GM12878 (cell line): ENCODE measurements at regions not wholly inside any gene's neighbourhood (a gene's known extent, or its start where the extent isn't known, plus 50 kb on each side); places are given as distances from the start of the nearest gene placed in this dataset.

Experiments
- ATAC-seq: fragments of 200-7000 bp; cut with Tn5 transposase; 3 replicates; pipeline ENCODE4 v1.9.1; 2020; ENCODE audit warnings: mild to moderate bottlenecking, moderate library complexity
- BruUV-seq: library from RNA; stranded (reverse); fragments of 400-500 nt; replicated peaks from 2 replicates; lab custom pipeline; 2021; lab: Mats Ljungman, UMichigan
- CTCF ChIA-PET: fragments of 300-600 bp; sonication (Branson Sonifier 250); formaldehyde crosslinking; extraction: SDS; loops from one replicate; lab custom pipeline; 2021; ENCODE audit warnings: inconsistent platforms; lab: Yijun Ruan, JAX
- POLR2A ChIA-PET: fragments of 350-600 bp; formaldehyde crosslinking; extraction: SDS; loops from one replicate; lab custom pipeline; 2021; ENCODE audit warnings: inconsistent platforms; lab: Charles Lee
- RAD21 ChIA-PET: fragments of 300-600 bp; sonication (Branson Sonifier 250); formaldehyde crosslinking; loops from one replicate; lab custom pipeline; 2023; ENCODE audit warnings: antibody characterized with exemption; ENCODE audit not compliant: unreplicated experiment; lab: Charles Lee
- SMC1A ChIA-PET: fragments of 300-600 bp; sonication (Branson Sonifier 250); formaldehyde crosslinking; loops from one replicate; lab custom pipeline; 2023; ENCODE audit not compliant: unreplicated experiment, uncharacterized antibody; lab: Charles Lee
- DNase-seq: peaks from one replicate; pipeline ENCODE4 v3.0.0-alpha.2; 2011; ENCODE audit warnings: low read depth, low spot score
- FAIRE-seq: peaks from 3 replicates; lab custom pipeline; 2011; peaks lifted over from hg19 to GRCh38; lab: Jason Lieb, UNC
- H2AFZ ChIP-seq: 2 replicates; pipeline ENCODE4 v1.6.0; 2011; ENCODE audit warnings: low read depth, low read length, control low read depth; ENCODE audit not compliant: control insufficient read depth
- H3K27ac ChIP-seq: 2 replicates; pipeline ENCODE4 v1.5.1; 2011; ENCODE audit warnings: control low read depth; ENCODE audit not compliant: control insufficient read depth, insufficient read depth
- H3K27me3 ChIP-seq, 2 experiments: replicated peaks in 1 of 2; 2 replicates each; pipeline versions ENCODE4 v1.6.0 to v1.6.1; 2011; ENCODE audit warnings: low read length in 1 of 2; ENCODE audit not compliant: control insufficient read depth in 2 of 2, insufficient read depth in 2 of 2
- H3K36me3 ChIP-seq, 2 experiments: 2 replicates each; pipeline ENCODE4 v1.5.1; 2011; ENCODE audit warnings: low read length in 1 of 2; ENCODE audit not compliant: control insufficient read depth in 2 of 2, insufficient read depth in 2 of 2
- H3K4me1 ChIP-seq: 2 replicates; pipeline ENCODE4 v1.6.1; 2011; ENCODE audit warnings: mild to moderate bottlenecking, low read length, moderate library complexity, mixed read lengths; ENCODE audit not compliant: control insufficient read depth, insufficient read depth
- H3K4me2 ChIP-seq: 2 replicates; pipeline ENCODE4 v1.6.0; 2011; ENCODE audit warnings: control low read depth; ENCODE audit not compliant: control insufficient read depth, insufficient read depth
- H3K4me3 ChIP-seq: fragments of 200-600 bp; sonication (generic); 2 replicates; pipeline ENCODE4 v1.5.1; 2016
- H3K79me2 ChIP-seq: 2 replicates; pipeline ENCODE4 v1.6.0; 2011; ENCODE audit warnings: low read length; ENCODE audit not compliant: control insufficient read depth, insufficient read depth
- H3K9ac ChIP-seq: 2 replicates; pipeline ENCODE4 v1.8.0; 2011; ENCODE audit warnings: low read length, control low read depth, mixed read lengths; ENCODE audit not compliant: control insufficient read depth, insufficient read depth
- H3K9me3 ChIP-seq: replicated peaks from 3 replicates; pipeline ENCODE4 v1.5.1; 2011; ENCODE audit warnings: mild to moderate bottlenecking, low read length; ENCODE audit not compliant: control insufficient read depth, insufficient read depth
- H4K20me1 ChIP-seq: 2 replicates; pipeline ENCODE4 v1.6.0; 2011; ENCODE audit not compliant: control insufficient read depth, insufficient read depth
- CBFB ChIP-seq: IDR thresholded peaks from 2 replicates; pipeline ENCODE4 v1.6.1; 2016; ENCODE audit warnings: antibody characterized with exemption, low read depth
- E2F4 ChIP-seq: IDR thresholded peaks from 2 replicates; pipeline ENCODE4 v1.6.1; 2012; ENCODE audit warnings: low read depth, low read length, improper control_type of control experiment
- E4F1 ChIP-seq: fragments of 450-650 bp; IDR thresholded peaks from 2 replicates; pipeline ENCODE4 v1.6.1; 2018; ENCODE audit warnings: borderline replicate concordance, mild to moderate bottlenecking; ENCODE audit not compliant: partially characterized antibody
- IKZF1 ChIP-seq: fragments of 450-650 bp; conservative IDR thresholded peaks from 2 replicates; pipeline ENCODE4 v1.6.1; 2017; ENCODE audit warnings: antibody characterized with exemption, mild to moderate bottlenecking
- PAX5 ChIP-seq: IDR thresholded peaks from 2 replicates; pipeline ENCODE4 v1.6.1; 2011; ENCODE audit warnings: low read depth, low read length, borderline replicate concordance
- PAX8 ChIP-seq: fragments of 450-650 bp; IDR thresholded peaks from 2 replicates; pipeline ENCODE4 v1.6.1; 2017; ENCODE audit warnings: mild to moderate bottlenecking, moderate library complexity
- PBX3 ChIP-seq: IDR thresholded peaks from 2 replicates; pipeline ENCODE4 v1.6.1; 2011; ENCODE audit warnings: mild to moderate bottlenecking, low read depth, low read length, moderate library complexity; ENCODE audit not compliant: insufficient replicate concordance
- PKNOX1 ChIP-seq: fragments of 450-650 bp; IDR thresholded peaks from 2 replicates; pipeline ENCODE4 v1.6.1; 2016; ENCODE audit warnings: mild to moderate bottlenecking
- POLR2A ChIP-seq: IDR thresholded peaks from 2 replicates; pipeline ENCODE4 v1.6.1; 2011; ENCODE audit warnings: low read depth, mild to moderate bottlenecking, low read length
- RFX5 ChIP-seq: IDR thresholded peaks from 2 replicates; pipeline ENCODE4 v1.6.1; 2011; ENCODE audit warnings: low read depth, low read length, improper control_type of control experiment
- SMC3 ChIP-seq: IDR thresholded peaks from 2 replicates; pipeline ENCODE4 v1.6.1; 2011; ENCODE audit warnings: low read length, improper control_type of control experiment, borderline replicate concordance
- SP1 ChIP-seq: IDR thresholded peaks from one replicate; pipeline ENCODE4 v1.6.1; 2011; ENCODE audit warnings: low read depth, low read length
- ZBTB4 ChIP-seq: fragments of 450-650 bp; formaldehyde crosslinking; IDR thresholded peaks from 2 replicates; pipeline ENCODE4 v1.4.0; 2022; ENCODE audit warnings: mild to moderate bottlenecking, moderate library complexity
- ZNF274 ChIP-seq: IDR thresholded peaks from one replicate; pipeline ENCODE4 v1.8.0; 2011; ENCODE audit not compliant: insufficient read length, insufficient read depth
- ZSCAN29 ChIP-seq: fragments of 450-650 bp; IDR thresholded peaks from 2 replicates; pipeline ENCODE4 v1.6.1; 2017; ENCODE audit warnings: mild to moderate bottlenecking, moderate library complexity
- whole genome bisulfite sequencing: methylation state at CpG from one replicate; pipeline ENCODE4 v1.1.6; 2016; ENCODE audit warnings: low lambda C conversion rate; ENCODE audit not compliant: insufficient replicate concordance, insufficient coverage; ENCODE audit errors: missing lambda C conversion rate; 5-methylcytosine and 5-hydroxymethylcytosine counted together
- in situ Hi-C: fragments of 300-500 bp; cut with MboI; formaldehyde crosslinking; loops from 9 replicates; pipeline ENCODE4 v1.14.3; 2018; ENCODE audit warnings: mixed read lengths
- intact Hi-C: fragments of 100-400 bp; cut with micrococcal nuclease; formaldehyde crosslinking; loops from one replicate; pipeline ENCODE4 v1.14.2; 2022; ENCODE audit not compliant: unreplicated experiment

GRCh38 chr14:34103176-34103575 is 152.3 kb upstream of the EGLN3 start:
- no peak overlapping the region for H2AFZ ChIP-seq
- FAIRE-seq (no peak), ATAC-seq (no peak), DNase-seq (no peak)
- H3K79me2 ChIP-seq, result no peaks in the 10 kb centered on the region
- SMC1A ChIA-PET, result interaction anchor here (0.6 to 15.2 kb wide), 8 partner anchors 9 to 258 kb away, joined by 3 to 668 read pairs (median 4); no protein-coding TSS in a partner anchor
- H3K9me3 ChIP-seq, result no peaks in the 10 kb centered on the region
- H3K4me1 ChIP-seq, result no peaks in the 10 kb centered on the region
- intact Hi-C loops, result no loop called here
- no peak overlapping the region for H3K4me3 ChIP-seq
- no peaks in the 10 kb centered on the region; a peak in 1 of 4 replicates for H3K27me3 ChIP-seq
- WGBS, result 31% methylated on average over 4 of the region's 4 CpGs
- in situ Hi-C loops, result no loop called here
- RAD21 ChIA-PET, result interaction anchor here (0.7 to 2.3 kb wide), 7 partner anchors 10 to 263 kb away, joined by 3 to 8 read pairs (median 4); no protein-coding TSS in a partner anchor
- no peaks in the 10 kb centered on the region for H3K36me3 ChIP-seq
- H3K27ac ChIP-seq, result no peak overlapping the region
- no peaks in the 10 kb centered on the region for H4K20me1 ChIP-seq
- no peak overlapping the region for H3K4me2 ChIP-seq
- BruUV-seq, result no TSS peak
- TF ChIP-seq E2F4, result no peak
- no peak for TF ChIP-seq PKNOX1
- TF ChIP-seq PBX3, result no peak
- no peak for TF ChIP-seq PAX5
- TF ChIP-seq SP1, result no peak
- TF ChIP-seq SMC3, result no peak
- no peak for TF ChIP-seq POLR2A
- TF ChIP-seq E4F1, result no peak
- TF ChIP-seq ZNF274, result no peak
- TF ChIP-seq PAX8, result no peak
- no peak for TF ChIP-seq ZSCAN29
- no peak for TF ChIP-seq RFX5
- no peak for TF ChIP-seq CBFB
- TF ChIP-seq ZBTB4, result no peak
- TF ChIP-seq IKZF1, result no peak
- CTCF ChIA-PET, result interaction anchor here (0.5 to 18.8 kb wide), 8 partner anchors 12 to 336 kb away, joined by 3 to 809 read pairs (median 4); no protein-coding TSS in a partner anchor
- POLR2A ChIA-PET, result no interaction called here
- H3K9ac ChIP-seq, result no peak overlapping the region
